Neuron (in vitro differentiated cells): ENCODE measurements at regions not wholly inside any gene's neighbourhood (a gene's known extent, or its start where the extent isn't known, plus 50 kb on each side); places are given as distances from the start of the nearest gene placed in this dataset.
"Not testable (repeated sequence)": the region's sequence is repeated elsewhere in the genome, so short reads cannot be mapped to it uniquely, and the experiment has no call there.

ENCODE experiments used
- H2AFZ ChIP-seq: one replicate; pipeline ENCODE4 v1.6.1; 2013; ENCODE audit warnings: low read depth, mild to moderate bottlenecking, inconsistent platforms, low read length, moderate library complexity
- H3K27me3 ChIP-seq: one replicate; pipeline ENCODE4 v1.6.1; 2013; ENCODE audit warnings: low read length; ENCODE audit not compliant: insufficient read depth
- H3K36me3 ChIP-seq: one replicate; pipeline ENCODE4 v1.6.1; 2013; ENCODE audit warnings: low read length; ENCODE audit not compliant: insufficient read depth
- H3K4me1 ChIP-seq: one replicate; pipeline ENCODE4 v1.6.1; 2013; ENCODE audit warnings: low read length; ENCODE audit not compliant: insufficient read depth
- H3K4me3 ChIP-seq: 2 replicates; pipeline ENCODE4 v1.5.1; 2013; ENCODE audit warnings: mild to moderate bottlenecking, low read length, moderate library complexity
- H3K9me3 ChIP-seq: one replicate; pipeline ENCODE4 v1.6.1; 2013; ENCODE audit warnings: low read length

- not testable (repeated sequence) for H2AFZ ChIP-seq, H3K9me3 ChIP-seq, H3K36me3 ChIP-seq, H3K4me1 ChIP-seq, H3K27me3 ChIP-seq, H3K4me3 ChIP-seq
Observed at GRCh38 chr4:150026987-150027386, 51.3 kb upstream of the DCLK2 start.
